ENCODE measurements at regions not wholly inside any gene's neighbourhood (a gene's known extent, or its start where the extent isn't known, plus 50 kb on each side); places are given as distances from the start of the nearest gene placed in this dataset.
A peak's percentile ranks its signal among the peaks of the same experiment; 100 is the strongest.

DNA sequence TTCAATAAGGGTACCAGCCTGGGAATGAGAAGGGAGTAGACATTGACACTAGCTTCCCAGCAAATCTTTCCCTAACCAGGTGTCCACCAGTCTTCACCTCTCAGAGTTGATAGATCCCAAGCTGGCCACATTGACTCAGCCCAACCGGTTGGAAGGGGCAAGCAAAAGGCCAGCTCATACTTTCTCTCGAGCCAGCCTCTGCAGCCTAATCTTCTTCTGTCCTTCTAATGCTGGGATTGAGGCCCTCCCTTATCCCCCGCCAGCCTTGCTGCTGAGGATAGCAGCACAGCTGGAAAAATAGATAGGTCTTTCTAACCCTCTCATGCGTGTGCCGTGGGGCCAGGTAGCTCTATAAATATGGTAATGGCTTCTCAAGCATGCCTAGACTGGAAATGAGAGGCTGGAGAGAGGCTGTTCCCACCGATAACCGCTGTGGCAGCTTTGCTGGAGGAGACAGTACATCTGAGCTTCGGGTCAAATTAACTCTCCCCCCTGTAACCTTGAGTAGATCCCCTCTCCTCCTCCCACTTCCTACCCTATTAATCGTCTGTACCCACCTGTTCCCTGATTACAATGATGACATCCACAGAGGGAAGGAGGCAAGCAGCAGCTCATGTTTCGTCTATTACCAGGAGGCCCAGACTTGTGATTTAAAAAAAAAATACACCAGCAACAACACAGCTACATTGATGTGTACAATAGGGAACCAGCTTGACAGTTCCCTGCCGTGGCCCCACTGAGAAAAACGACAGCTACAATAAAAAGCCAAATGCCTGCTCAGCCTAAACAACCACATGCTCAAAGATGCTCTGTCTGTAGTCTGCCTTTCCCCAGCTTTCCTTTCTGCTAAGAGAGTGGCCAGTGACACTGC, 219.9 kb upstream of the BRINP1 start:
- DNase-seq = peak; percentile 2 to 8

DNA sequence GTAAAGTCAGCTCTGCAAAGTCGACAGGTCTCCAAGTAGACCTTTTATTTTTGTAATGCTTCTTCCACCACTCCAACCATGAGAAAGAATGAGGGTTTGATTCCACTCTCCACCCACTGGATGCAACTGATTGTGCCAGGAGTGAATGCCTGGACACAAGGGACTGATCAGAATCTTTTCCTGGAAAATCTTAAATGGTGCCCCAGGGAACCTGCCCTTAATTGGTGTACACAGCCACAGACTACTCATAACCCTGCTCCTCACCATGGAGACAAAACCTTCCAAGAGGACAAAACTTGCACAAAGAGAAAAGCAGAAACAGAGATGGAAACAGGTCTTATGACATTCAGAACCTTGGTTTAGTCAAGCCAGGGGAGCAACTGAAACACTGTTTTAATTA, 208.6 kb upstream of the BRINP1 start:
- DNase-seq = no peak

DNA sequence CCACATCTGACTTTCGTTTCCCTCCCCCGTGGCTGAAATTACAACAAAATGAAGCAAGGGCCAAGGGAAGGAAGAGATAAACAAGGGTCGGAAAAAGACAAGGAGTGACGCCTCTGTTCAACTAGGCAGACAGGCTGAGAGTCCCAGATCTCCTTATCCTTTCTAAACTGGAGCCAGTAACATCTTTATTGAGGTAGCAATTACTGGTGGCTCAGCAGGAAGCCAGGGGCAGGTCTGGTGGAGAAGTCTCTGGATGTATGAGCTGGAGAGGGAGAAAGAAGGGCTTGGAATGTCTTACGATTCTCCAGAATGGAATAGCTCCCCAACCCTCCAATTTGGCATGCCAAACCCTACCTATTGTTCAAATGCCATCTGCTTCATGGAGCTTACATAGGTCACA, 190.8 kb upstream of the BRINP1 start:
- DNase-seq = no peak

DNA sequence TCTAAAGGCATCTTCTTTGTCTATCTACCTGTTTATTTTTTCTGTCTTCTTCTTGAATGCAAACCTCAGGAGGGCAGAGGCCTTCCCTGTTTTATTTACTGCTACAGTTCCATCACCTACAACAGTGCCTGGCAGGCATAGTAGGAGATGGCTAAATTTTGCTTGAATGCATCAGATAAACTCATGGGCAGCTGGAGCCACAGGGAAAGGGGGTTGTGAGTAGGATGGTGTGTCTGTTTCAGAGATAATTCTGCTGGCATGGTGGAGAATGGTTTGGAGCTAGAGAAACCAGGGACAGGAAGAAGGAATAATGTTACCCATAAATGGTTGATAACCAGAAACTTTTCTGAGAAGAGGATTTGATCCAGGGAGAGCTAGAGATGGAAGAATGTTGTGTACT, 189.8 kb upstream of the BRINP1 start:
- DNase-seq = no peak

DNA sequence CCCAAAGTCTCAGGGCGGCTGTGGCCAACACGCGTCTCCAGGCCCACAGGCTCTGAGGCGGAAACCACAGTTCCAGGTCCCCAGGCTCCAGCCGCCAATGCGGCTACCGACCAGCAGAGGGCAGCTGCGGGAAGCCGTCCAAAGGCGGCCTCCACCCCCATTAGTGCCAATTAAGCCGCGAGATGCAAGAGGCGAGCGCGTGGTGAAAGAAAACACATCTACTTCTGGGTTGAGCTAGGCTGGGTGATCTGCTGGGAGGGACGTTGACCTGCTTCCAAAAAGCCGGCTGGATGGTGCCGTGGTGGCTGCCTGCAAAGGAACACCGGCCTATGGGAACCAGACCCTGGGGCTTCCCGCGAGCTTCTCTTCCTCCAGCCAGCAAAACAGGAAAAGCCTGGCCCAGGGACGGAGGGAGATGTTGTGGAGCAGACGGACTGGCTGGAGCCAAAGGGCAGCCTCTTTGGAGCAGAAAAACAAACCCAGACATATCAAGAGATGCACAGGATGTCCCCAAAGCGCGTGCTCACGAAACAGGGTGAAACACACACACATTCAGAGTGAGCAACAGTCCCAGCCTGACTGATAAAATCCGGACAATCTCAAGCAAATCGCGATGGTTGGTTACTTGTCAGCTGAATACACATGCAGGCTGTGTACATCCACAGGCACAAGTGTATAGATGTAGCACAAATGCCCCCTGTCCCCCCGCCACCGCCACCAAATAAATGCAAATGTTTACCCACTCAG, 187.1 kb upstream of the BRINP1 start:
- peak; percentile 9 to 69 for DNase-seq

DNA sequence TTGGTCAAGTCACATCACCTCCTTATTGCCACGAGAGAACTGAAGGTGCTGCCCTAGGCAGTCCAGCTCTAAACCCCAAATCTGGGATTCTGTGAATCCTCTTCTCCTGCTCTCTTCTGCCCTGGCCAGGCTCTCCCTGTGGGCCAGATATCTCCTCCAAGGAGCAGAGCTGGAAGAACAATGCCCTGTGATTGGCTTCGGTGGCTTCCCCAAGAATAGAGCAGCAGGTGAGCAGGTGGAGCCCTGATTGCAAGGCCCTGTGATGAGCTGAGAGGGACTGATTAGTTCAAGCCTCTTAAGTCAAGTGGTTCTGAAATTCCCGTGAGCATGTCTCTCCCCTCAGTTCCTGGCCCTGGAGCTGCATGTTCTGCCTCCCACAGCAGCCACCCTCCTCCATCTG, 175.3 kb upstream of the BRINP1 start:
- DNase-seq = no peak

DNA sequence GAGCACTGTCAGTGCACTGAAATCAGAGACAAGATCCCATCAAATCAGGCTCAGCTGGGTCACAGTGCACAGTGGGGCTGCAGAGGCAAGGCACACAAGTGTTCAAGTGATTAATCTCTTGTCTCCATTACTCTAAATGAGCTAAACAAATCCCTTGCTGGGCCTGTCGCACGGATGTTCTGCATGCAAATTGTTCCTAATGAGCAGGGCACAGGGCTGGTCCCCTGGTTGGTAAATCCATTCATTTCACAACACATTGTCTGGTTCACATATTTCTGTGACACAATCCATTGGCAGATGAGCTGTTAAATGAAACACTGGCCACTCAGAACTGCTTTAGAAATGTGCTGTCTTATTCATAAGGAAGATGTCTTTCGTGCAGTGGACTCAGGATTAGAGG, 167.9 kb upstream of the BRINP1 start:
- DNase-seq = no peak

DNA sequence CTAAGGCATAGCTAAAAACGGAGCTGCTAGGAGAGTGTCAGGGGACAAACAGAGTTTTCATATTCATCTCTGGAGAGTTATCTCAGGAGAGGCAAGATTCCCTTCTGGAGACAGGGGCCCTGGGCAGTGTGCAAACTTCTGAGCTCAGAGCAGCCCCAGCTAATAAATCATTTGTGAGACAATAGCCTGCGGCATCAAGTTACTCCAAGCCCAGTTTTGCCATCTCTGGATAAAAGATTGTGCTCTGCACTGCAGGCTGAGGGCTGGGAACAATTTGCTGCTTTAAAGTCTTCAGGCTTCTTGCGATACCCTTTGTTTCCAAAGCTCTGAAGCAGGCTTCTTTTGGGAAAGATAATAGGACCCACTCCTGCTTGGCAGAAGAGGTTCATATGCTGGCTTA, 164.3 kb upstream of the BRINP1 start:
- no peak for DNase-seq

DNA sequence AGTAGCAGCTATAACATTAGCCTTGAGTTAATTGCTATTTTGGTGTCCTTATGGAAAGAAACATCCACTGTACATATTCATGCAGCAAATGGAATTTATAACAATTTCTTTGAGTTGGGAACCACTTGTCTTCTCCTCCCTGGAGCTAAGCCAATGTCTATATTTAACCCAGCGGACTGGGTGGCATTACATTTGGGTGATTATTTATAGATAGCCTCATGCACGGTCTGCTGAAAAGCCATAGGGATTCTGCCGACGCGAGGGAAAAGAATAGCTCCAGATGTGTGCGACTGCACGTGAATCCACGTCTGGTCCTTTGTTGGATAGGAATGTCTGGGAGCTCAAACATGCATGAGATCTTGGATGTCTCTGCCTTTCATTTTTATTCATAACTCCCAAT, 157.5 kb upstream of the BRINP1 start:
- no peak for DNase-seq

DNA sequence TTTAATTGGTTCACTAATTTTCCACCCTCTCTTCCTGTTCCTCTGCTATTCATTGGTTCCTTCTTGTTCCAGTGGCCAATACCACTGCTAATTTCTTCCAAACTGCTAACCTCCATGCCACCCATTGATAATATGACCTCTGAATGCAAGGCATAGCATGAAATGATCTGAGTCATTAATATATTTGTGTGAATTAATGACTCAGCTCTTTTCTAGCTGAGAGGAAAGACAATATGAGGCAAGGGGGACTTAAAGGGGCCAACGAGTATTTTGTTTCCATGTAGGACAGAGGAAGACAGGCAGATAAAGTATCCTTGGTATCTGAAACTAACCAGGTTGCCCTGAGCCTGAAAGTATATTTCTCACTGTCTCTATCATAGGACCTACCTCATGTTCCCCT, 154.3 kb upstream of the BRINP1 start:
- DNase-seq = no peak

DNA sequence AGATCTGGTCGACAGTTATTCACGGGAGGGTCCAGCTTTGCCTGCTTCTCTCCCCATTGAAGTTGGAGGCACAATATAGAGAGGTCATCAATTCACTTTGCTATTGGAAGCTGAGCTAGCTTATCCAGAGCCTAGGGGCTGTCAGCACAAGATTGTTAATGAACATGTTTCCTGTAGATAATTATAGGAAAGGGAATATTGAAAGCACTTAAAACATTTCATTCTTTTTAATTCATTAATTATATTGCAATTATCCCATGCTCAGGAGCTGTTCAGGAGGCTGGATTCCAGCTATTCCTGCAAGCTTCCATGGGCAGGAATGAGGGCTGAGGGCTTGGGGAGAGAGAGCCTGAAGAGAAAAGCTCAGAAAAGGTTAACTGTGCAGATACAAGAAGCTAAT, 153.1 kb upstream of the BRINP1 start:
- no peak for DNase-seq

DNA sequence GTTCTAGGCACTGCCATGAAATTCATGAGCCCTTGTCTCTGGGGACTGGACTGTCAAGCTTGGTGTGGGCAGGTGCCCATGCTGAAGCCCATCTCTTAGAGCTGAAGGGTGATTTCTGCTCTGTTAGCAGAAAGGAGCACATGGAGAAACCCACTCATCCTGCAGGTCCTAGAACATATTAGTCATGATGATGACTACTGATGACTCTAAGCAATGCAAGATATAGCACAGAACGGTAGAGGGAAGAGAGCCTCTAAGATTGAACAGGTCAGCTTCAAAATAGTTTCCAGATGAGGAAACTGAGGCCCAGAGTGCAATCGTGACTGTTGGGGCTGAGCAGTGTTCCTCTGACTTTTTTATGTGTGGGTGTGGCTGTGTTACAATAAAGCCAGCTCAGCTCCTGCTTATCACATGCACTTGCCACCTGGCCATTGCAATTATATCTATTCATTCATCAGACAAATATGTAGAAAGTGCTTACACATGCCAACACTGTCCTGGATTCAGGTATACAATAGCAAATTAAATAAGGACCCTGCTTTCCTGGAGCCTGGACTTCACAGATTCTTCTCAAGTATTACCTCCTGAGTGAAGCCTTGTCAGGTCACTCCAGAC, 140.2 kb upstream of the BRINP1 start:
- no peak for DNase-seq

DNA sequence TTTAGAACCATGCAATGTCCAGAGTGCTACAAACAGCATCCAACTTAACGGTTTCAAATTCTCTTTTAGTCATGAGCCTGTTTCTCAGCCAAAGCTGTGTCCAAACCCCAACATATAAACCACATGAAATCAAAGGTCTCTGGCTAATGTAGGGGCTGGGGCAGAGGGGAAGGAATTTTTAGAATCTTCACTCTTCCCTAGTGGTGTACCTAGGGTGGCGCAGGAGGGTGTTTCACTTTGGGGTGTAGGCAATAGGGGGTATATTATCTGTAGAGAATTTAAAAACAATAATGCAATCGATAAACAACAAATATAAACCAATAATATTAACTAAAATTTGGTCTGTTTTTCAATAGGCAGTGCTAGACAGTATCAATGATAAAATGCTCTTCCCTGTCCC, 132.1 kb upstream of the BRINP1 start:
- DNase-seq = no peak

DNA sequence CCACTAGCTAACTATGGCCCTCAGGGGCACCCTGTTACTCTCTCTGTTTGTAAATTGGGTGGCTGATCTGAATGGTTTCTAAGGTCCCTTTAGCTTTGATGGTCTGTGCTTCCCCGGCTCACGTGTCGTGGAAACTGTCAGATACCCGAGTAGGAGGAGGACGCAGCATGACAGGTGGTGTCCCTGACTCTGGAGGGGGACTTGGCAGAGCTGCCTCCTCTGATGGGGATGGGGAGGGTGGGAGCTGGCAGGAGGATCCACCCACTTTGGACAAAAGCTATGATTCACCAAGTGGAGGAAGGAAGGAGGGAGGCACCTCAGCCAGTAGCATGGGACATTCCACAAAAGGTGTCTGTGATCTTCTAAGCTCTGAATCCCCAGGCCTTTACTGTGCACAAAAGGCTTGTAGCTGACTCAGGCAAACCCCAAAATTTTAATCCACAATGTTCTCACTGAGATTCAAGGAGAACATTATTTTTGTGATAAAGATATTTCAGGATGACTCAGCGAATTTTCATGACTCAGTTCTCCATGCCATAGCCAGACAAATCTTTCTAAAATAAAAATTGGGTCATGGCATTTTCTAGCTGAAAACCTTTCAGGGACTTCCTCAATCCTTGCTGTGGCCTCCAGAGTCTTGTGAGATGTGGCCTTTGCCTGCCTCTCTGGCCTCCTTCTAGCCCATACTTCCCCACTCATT, 131.0 kb upstream of the BRINP1 start:
- DNase-seq = no peak

DNA sequence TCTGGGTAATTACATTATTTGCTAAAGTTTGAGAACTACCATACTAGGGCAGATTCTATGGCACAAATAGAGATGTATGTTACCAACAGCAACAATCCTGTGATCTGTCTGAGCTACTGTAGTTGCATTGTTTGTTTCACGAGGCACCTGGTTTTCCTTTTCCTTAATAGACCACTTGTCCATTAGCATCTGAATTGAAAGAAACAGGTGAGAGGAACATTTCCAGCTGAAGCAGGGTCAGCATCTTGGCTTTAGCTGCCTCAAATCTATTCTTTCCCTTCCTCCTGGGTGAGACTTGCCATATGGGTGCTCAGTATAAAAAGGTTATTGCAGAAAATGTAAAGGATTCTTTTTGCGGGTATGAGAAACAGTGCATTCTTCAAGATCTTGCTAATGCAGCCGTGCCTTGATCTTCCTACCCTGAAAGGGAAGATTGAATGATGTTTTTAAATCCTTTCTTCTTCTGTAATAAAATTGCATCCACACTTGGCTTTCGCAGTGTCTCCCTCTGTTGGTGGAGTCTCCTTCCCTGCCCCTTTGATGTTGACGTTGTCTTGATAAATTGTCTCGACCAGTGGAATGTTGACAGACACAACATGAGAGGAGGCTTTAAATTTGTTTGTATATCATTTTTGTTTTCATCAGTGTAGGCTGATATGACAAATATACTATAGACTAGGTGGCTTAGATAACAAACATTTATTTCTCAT, 118.0 kb upstream of the BRINP1 start:
- no peak for DNase-seq

DNA sequence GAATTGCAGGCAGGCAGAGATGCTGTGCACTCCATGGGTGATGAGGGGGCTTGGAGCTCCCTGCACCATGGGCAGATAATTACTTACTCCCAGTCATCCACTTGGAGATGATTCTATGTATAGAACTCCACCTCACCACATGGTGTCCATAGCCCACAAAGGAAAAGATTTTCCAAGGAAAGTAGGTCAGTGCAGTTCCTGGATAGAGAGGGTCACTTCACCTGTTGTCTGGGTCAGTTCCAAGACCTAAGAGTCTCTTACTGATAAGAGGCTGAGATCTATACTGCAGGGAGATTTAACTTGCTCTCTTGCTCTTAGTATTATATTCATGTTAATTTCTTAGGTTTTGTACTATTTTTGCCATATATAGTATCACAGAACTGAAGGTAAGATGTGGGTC, 113.9 kb upstream of the BRINP1 start:
- DNase-seq = no peak

DNA sequence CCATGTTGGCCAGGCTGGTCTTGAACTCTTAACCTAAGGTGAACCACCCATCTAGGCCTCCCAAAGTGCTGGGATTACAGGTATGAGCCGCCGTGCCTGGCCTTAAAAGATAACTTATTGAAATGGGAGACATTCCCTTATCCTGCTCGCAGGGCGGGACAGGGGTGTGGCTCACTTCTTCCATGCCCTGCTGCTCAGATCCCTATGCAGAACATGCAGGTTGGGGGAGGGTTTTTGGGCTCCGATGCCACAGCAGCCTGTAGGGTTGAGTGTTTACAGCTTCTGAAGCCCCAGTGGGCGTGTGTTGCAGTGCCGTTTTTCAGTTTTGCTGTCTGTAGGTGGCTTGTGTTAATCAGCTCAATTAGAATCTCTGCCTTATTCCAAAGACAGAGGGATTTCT, 108.0 kb upstream of the BRINP1 start:
- DNase-seq = no peak

DNA sequence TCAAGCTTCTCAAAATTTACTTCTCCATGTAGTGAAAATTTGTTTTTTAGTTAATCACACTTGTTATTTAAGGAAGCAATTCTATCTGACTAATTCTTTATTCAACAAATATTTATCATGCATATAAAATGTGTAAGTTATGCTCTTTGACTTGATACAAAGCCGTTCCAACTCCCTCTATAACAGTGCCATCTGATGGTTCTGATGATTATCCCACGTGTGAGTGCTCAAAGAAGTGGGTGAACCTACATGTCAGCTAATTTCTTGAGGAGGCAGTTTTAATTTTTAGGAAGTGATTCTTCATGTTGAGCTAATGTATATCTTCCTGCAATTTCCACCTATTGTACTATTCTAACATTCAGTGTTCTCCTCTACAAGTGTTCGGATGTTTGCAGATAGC, 88.8 kb upstream of the BRINP1 start:
- DNase-seq = no peak

DNA sequence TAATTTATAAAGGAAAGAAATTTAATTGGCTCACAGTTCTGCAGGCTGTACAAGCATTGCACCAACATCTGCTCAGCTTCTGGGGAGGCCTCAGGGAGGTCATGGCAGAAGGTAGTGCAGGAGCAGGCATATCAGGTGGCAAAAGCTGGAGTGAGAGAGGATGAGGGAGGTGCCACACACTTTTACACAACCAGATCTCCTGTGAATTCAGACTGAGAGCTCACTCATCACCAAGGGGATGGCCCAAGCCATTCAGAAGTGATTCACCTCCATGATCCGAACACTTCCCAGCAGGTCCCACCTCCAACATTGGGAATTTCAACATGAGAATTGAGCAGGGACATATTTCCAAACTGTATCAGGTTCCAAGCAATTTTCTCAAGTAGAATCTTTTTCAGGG, 84.7 kb upstream of the BRINP1 start:
- no peak for DNase-seq

DNA sequence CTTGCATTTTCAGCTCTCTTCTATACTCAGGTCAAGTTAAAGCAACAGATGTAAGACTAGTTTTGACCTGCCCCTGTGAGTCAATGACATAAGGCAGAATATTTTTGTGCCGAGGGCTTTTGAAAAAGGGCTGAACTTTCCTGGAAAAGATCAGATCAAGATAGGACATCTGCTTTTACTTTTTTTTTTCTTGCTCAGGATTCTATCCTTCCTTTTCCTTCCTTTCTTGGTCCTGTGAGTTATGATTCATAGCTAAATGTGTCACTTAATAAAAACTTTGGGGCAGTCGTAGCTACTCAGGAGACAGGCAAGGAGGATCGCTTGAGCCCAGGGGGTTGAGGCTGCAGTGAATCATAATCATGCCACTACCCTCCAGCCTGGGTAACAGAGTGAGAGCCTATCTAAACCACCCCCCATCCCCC, 84.3 kb upstream of the BRINP1 start:
- DNase-seq = no peak

DNA sequence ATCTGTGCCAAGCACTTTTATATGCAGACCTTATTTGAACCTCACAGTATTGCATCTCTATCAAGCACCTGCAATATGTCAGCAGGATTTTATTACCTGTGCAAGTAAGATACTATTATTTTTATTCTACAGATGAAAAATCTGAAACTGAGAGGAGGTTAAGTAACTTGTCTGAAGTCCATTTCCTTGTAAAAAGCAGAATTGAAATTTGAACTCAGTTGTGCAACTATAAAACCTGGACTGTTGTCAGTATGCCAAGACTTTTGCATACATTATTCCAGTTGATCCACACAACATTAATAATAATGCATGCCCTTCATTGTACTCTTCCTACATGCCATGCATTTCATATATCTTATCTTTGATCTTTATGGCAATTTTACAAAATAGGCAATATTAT, 82.2 kb upstream of the BRINP1 start:
- no peak for DNase-seq

DNA sequence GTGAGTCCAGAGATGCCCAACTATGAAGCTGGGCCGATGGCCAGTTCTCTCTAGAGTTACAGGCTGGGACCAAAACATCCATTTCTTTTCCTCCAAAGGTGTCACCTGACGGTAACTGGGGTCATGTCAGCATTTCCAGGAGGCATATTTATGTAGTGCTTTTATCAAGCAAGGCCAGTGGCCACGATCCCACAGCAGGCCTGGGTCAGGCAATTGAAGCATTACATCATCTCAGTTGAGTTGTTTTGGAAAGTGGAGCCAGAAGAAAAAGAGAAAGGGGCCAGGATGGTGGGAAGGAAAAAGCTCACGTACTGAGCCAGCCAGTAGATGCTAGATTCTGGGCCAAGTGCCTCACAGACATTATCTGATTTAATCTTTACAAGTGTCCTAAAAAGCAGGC, 73.9 kb upstream of the BRINP1 start:
- no peak for DNase-seq

DNA sequence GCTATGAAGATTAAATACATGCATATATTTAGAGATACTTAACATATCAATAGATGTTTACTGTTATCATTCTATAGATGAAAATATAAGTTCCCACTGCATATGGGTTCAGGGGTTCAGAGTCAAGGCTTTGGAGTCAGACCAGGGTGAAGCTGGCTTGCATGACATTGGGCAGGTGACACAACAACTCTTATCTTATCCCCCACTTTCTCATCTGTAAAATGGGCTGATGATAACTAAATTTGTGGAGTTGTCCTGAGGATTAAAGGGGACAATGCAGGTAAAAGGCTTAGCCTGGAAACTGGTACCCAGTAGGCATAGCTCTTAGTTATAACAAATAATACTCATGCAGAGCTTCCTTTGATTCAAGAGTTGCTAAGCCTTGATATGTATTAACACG, 72.6 kb upstream of the BRINP1 start:
- no peak for DNase-seq

Data from NCI-H526 (cell line).